Cardiac fibroblast (primary cell): ENCODE measurements at regions not wholly inside any gene's neighbourhood (a gene's known extent, or its start where the extent isn't known, plus 50 kb on each side); places are given as distances from the start of the nearest gene placed in this dataset.
"Not testable (repeated sequence)": the region's sequence is repeated elsewhere in the genome, so short reads cannot be mapped to it uniquely, and the experiment has no call there.

ENCODE experiments used
- DNase-seq, 2 donors: peaks; one replicate each; pipeline versions ENCODE4 v3.0.0 to v3.0.0-alpha.2; 2010; ENCODE audit warnings: low read depth in 2 of 2
- H3K4me3 ChIP-seq, 2 donors: replicated peaks in 1 of 2; 1 replicate in 1 of 2; 2 replicates in 1 of 2; pipeline ENCODE4 v1.5.1; 2011; ENCODE audit warnings: low read depth in 2 of 2, low read length in 2 of 2, mild to moderate bottlenecking in 2 of 2, moderate library complexity in 1 of 2
- CTCF ChIP-seq: IDR thresholded peaks from one replicate; pipeline ENCODE4 v1.5.1; 2011; ENCODE audit warnings: low read depth, mild to moderate bottlenecking, low read length, inconsistent platforms

DNA sequence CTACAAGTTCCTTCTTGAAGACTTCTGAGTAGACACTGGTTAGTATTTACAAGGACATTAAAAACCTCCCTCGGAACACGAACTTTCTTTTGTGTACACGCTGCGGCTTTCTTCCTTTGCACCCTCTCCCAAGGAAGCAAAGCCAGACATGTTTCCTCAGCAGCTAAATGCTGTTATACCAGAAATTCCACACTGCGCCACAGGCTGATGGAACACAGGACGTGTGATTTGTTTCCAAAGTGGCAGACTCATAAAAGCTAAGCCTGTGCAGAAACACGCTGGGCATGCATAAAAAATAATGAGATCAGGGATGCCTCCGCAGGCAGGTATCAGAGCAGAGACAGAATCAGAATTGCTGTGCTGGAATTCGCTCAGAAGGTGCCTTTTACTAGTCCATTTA lies 73.0 kb upstream of the RGPD5 start:
- TF ChIP-seq CTCF: no peak
- H3K4me3 ChIP-seq: no peak overlapping the region
- DNase-seq: no peak

- no peak overlapping the region for H3K4me3 ChIP-seq
- TF ChIP-seq CTCF: no peak
- no peak for DNase-seq
Measured at GRCh38 chr2:109721626-109722025, 72.5 kb upstream of the RGPD5 start.

- no peak for TF ChIP-seq CTCF
- H3K4me3 ChIP-seq: no peak overlapping the region
- DNase-seq: peak in 1 of 2 donors; percentile 11
Measured at GRCh38 chr2:109722026-109722425, 72.1 kb upstream of the RGPD5 start.

GRCh38 chr2:109722640-109723039 lies 71.5 kb upstream of the RGPD5 start:
- H3K4me3 ChIP-seq: not testable (repeated sequence)

GRCh38 chr2:109723153-109723552 lies 71.0 kb upstream of the RGPD5 start:
- DNase-seq, H3K4me3 ChIP-seq: not testable (repeated sequence)

More at GRCh38 chr2:109722640-109723039, 71.5 kb upstream of the RGPD5 start:
- DNase-seq: not testable (repeated sequence)

- H3K4me3 ChIP-seq: no peak overlapping the region
- DNase-seq: no peak
- TF ChIP-seq CTCF: no peak
Measured at GRCh38 chr2:109724533-109725460, 69.3 kb upstream of the RGPD5 start.

GRCh38 chr2:109726379-109727270 lies 67.5 kb upstream of the RGPD5 start:
- no peak overlapping the region for H3K4me3 ChIP-seq
- DNase-seq: no peak
- no peak for TF ChIP-seq CTCF
